C4-2B (cell line): ENCODE measurements at regions not wholly inside any gene's neighbourhood (a gene's known extent, or its start where the extent isn't known, plus 50 kb on each side); places are given as distances from the start of the nearest gene placed in this dataset.

Experiments used
- CTCF ChIP-seq: fragments of 450-650 bp; conservative IDR thresholded peaks from 2 replicates; pipeline ENCODE4 v1.5.1; 2017; ENCODE audit warnings: mild to moderate bottlenecking
- ZFX ChIP-seq: fragments of 450-650 bp; IDR thresholded peaks from 2 replicates; pipeline ENCODE4 v1.6.1; 2017

GRCh38 chr6:126107475-126108166 lies 121.3 kb downstream of the TRMT11 start:
- TF ChIP-seq CTCF: no peak
- TF ChIP-seq ZFX: no peak
